SK-N-SH (cell line): ENCODE measurements at regions not wholly inside any gene's neighbourhood (a gene's known extent, or its start where the extent isn't known, plus 50 kb on each side); places are given as distances from the start of the nearest gene placed in this dataset.
"Not testable (repeated sequence)": the region's sequence is repeated elsewhere in the genome, so short reads cannot be mapped to it uniquely, and the experiment has no call there.

Source experiments
- CTCF ChIA-PET: fragments of 300-600, 350-600 bp; formaldehyde crosslinking; extraction: SDS; loops from one replicate; lab custom pipeline; 2021; lab: Yijun Ruan, JAX
- POLR2A ChIA-PET: fragments of 350-600 bp; sonication (Branson Sonifier 250); formaldehyde crosslinking; extraction: SDS; loops from one replicate; lab custom pipeline; 2020; ENCODE audit warnings: antibody characterized with exemption, inconsistent platforms; lab: Yijun Ruan, JAX
- DNase-seq: peaks from one replicate; pipeline ENCODE4 v3.0.0; 2012
- H2AFZ ChIP-seq: fragments of 200-600 bp; sonication (generic); 2 replicates; pipeline ENCODE4 v1.8.1; 2016; ENCODE audit warnings: antibody characterized with exemption, mild to moderate bottlenecking, low read depth
- H3F3A ChIP-seq: fragments of 200-600 bp; sonication (generic); replicated peaks from 2 replicates; pipeline ENCODE3; 2016; ENCODE audit warnings: antibody characterized with exemption, mild to moderate bottlenecking; ENCODE audit not compliant: insufficient read depth
- H3K27ac ChIP-seq, 2 experiments: fragments of 200-500 bp in 1 of 2; fragments of 200-600 bp in 1 of 2; sonication (Bioruptor generic) in 1 of 2; sonication (generic), shearing (Covaris generic) in 1 of 2; 2 replicates each; pipeline versions ENCODE4 v1.5.1 to v1.6.1; 2014 to 2016; ENCODE audit warnings: low read depth in 2 of 2, inconsistent platforms in 1 of 2, low read length in 1 of 2, mild to moderate bottlenecking in 1 of 2, mixed read lengths in 1 of 2
- H3K27me3 ChIP-seq: fragments of 200-600 bp; sonication (generic), shearing (Covaris generic); 2 replicates; pipeline ENCODE4 v1.6.1; 2016; ENCODE audit warnings: mixed run types; ENCODE audit not compliant: insufficient read depth
- H3K36me3 ChIP-seq, 2 experiments: fragments of 200-500 bp in 1 of 2; fragments of 200-600 bp in 1 of 2; sonication (Bioruptor generic) in 1 of 2; sonication (generic) in 1 of 2; replicated peaks in 1 of 2; 2 replicates each; pipeline versions ENCODE3 to v1.5.1; 2014 to 2016; ENCODE audit warnings: low read length in 1 of 2, mild to moderate bottlenecking in 1 of 2; ENCODE audit not compliant: insufficient read depth in 2 of 2, control insufficient read depth in 1 of 2
- H3K4me1 ChIP-seq, 2 experiments: fragments of 200-500 bp in 1 of 2; fragments of 200-600 bp in 1 of 2; sonication (Bioruptor generic) in 1 of 2; sonication (generic), shearing (Covaris generic) in 1 of 2; 2 replicates each; pipeline versions ENCODE4 v1.5.1 to v1.6.1; 2014 to 2016; ENCODE audit warnings: low read depth in 1 of 2, low read length in 1 of 2, mixed run types in 1 of 2; ENCODE audit not compliant: insufficient read depth in 2 of 2, control insufficient read depth in 1 of 2
- H3K4me2 ChIP-seq: fragments of 200-600 bp; sonication (generic), shearing (Covaris generic); 2 replicates; pipeline ENCODE4 v1.6.1; 2017; ENCODE audit warnings: mixed run types
- H3K4me3 ChIP-seq, 2 experiments: fragments of 200-500 bp in 1 of 2; fragments of 200-600 bp in 1 of 2; sonication (Bioruptor generic) in 1 of 2; sonication (generic), shearing (Covaris generic) in 1 of 2; 2 replicates each; pipeline versions ENCODE4 v1.5.1 to v1.8.1; 2014 to 2016; ENCODE audit warnings: low read depth in 2 of 2, inconsistent platforms in 1 of 2, low read length in 1 of 2, mild to moderate bottlenecking in 1 of 2, mixed read lengths in 1 of 2, moderate library complexity in 1 of 2
- H3K79me2 ChIP-seq: fragments of 200-600 bp; sonication (generic); 2 replicates; pipeline ENCODE4 v1.8.1; 2017; ENCODE audit warnings: mild to moderate bottlenecking; ENCODE audit not compliant: insufficient read depth
- H3K9ac ChIP-seq: fragments of 200-600 bp; sonication (generic); 2 replicates; pipeline ENCODE4 v1.6.1; 2017; ENCODE audit warnings: mixed run types
- H3K9me2 ChIP-seq: fragments of 200-600 bp; sonication (generic); 2 replicates; pipeline ENCODE4 v1.6.1; 2017; ENCODE audit warnings: mixed run types
- H3K9me3 ChIP-seq: fragments of 200-600 bp; sonication (generic); 2 replicates; pipeline ENCODE4 v1.6.1; 2017; ENCODE audit warnings: mixed run types, mild to moderate bottlenecking, moderate library complexity
- H4K20me1 ChIP-seq: fragments of 200-600 bp; sonication (generic); 2 replicates; pipeline ENCODE4 v1.6.1; 2017; ENCODE audit warnings: mild to moderate bottlenecking, mixed run types; ENCODE audit not compliant: insufficient read depth
- EZH2phosphoT487 ChIP-seq: fragments of 200-600 bp; sonication (generic); IDR thresholded peaks from 2 replicates; pipeline ENCODE4 v1.6.1; 2017; ENCODE audit warnings: low read depth, mixed run types, mild to moderate bottlenecking, antibody characterized with exemption, moderate library complexity, borderline replicate concordance
- FOXJ3 ChIP-seq: sonication (generic); formaldehyde crosslinking; IDR thresholded peaks from 2 replicates; pipeline ENCODE4 v1.5.1; 2020; ENCODE audit warnings: mild to moderate bottlenecking, missing genetic modification reagents
- FOXM1 ChIP-seq: IDR thresholded peaks from 2 replicates; pipeline ENCODE4 v1.4.0; 2012; ENCODE audit warnings: low read depth, mild to moderate bottlenecking
- RCOR1 ChIP-seq: fragments of 150-350 bp; IDR thresholded peaks from 2 replicates; pipeline ENCODE4 v1.6.1; 2017; ENCODE audit warnings: antibody characterized with exemption, low read length
- TCF12 ChIP-seq: IDR thresholded peaks from 2 replicates; pipeline ENCODE4 v1.4.0; 2012
- TEAD4 ChIP-seq: IDR thresholded peaks from 2 replicates; pipeline ENCODE4 v1.4.0; 2012; ENCODE audit warnings: mild to moderate bottlenecking, borderline replicate concordance; ENCODE audit not compliant: insufficient read depth
- YY1 ChIP-seq: IDR thresholded peaks from 2 replicates; pipeline ENCODE4 v1.4.0; 2012; ENCODE audit warnings: low read depth, mild to moderate bottlenecking
- WGBS: methylation state at CpG from one replicate; pipeline ENCODE4 v1.1.6; 2017; ENCODE audit warnings: low lambda C conversion rate; 5-methylcytosine and 5-hydroxymethylcytosine counted together

- H3K9me2 ChIP-seq: no peaks in the 10 kb centered on the region
- no peaks in the 10 kb centered on the region for H3K27me3 ChIP-seq
- no peaks in the 10 kb centered on the region for H3K4me1 ChIP-seq
- no peak overlapping the region for H2AFZ ChIP-seq
- POLR2A ChIA-PET: no interaction called here
- CTCF ChIA-PET: no interaction called here
- H3K9ac ChIP-seq: no peak overlapping the region
- H3F3A ChIP-seq: no peaks in the 10 kb centered on the region
- H3K36me3 ChIP-seq: no peaks in the 10 kb centered on the region
- no peaks in the 10 kb centered on the region for H4K20me1 ChIP-seq
- DNase-seq: no peak
- WGBS: 60% methylated on average over 1 of the region's 1 CpG
- H3K9me3 ChIP-seq: no peaks in the 10 kb centered on the region
- TF ChIP-seq FOXJ3 (no peak), RCOR1 (no peak), FOXM1 (no peak), TCF12 (no peak), EZH2phosphoT487 (no peak), YY1 (no peak), TEAD4 (no peak)
- H3K4me2 ChIP-seq: no peak overlapping the region
- no peak overlapping the region for H3K4me3 ChIP-seq
- H3K79me2 ChIP-seq: no peaks in the 10 kb centered on the region
- no peak overlapping the region for H3K27ac ChIP-seq
Measured at GRCh38 chr12:28759333-28759732, 389.7 kb upstream of the FAR2 start.

- DNase-seq, H3K4me1 ChIP-seq, H3K4me2 ChIP-seq, H3F3A ChIP-seq, POLR2A ChIA-PET, H3K79me2 ChIP-seq, H3K9me2 ChIP-seq, H3K9me3 ChIP-seq, H2AFZ ChIP-seq, H3K36me3 ChIP-seq, H3K9ac ChIP-seq, CTCF ChIA-PET, H3K4me3 ChIP-seq, H3K27ac ChIP-seq, H4K20me1 ChIP-seq, H3K27me3 ChIP-seq: not testable (repeated sequence)
- WGBS: 91% methylated on average over 25 of the region's 33 CpGs
Measured at GRCh38 chr12:28760040-28760903, 388.8 kb upstream of the FAR2 start.

GRCh38 chr12:28761897-28762296, 387.2 kb upstream of the FAR2 start:
- H3K27ac ChIP-seq, H4K20me1 ChIP-seq, H2AFZ ChIP-seq, H3F3A ChIP-seq, H3K36me3 ChIP-seq, POLR2A ChIA-PET, H3K4me2 ChIP-seq, H3K27me3 ChIP-seq, H3K4me3 ChIP-seq, H3K79me2 ChIP-seq, DNase-seq, H3K9ac ChIP-seq, H3K9me3 ChIP-seq, H3K9me2 ChIP-seq, CTCF ChIA-PET, H3K4me1 ChIP-seq: not testable (repeated sequence)
- WGBS: 50% methylated on average over 5 of the region's 5 CpGs
